ENCODE measurements at regions not wholly inside any gene's neighbourhood (a gene's known extent, or its start where the extent isn't known, plus 50 kb on each side); places are given as distances from the start of the nearest gene placed in this dataset.

GRCh38 chr6:153599901-153600300 lies 439.1 kb upstream of the OPRM1 start:
- TF ChIP-seq CTCF (IDR thresholded peaks at IDR 0.05; ENCODE audit: partially characterized antibody, unreplicated experiment): no peak
- Mint-ChIP-seq H3K27me3 (ENCODE audit: unreplicated experiment) (no peaks in the 10 kb centered on the region), H3K36me3 (ENCODE audit: unreplicated experiment) (no peaks in the 10 kb centered on the region), H3K4me3 (ENCODE audit: unreplicated experiment) (no peak overlapping the region), H3K27ac (ENCODE audit: unreplicated experiment) (no peak overlapping the region), H3K4me1 (ENCODE audit: low read depth, unreplicated experiment) (no peaks in the 10 kb centered on the region), H3K9me3 (ENCODE audit: unreplicated experiment) (peaks cover 2% of the 10 kb centered on the region)
- DNase-seq: no peak

GRCh38 chr6:153595903-153596302 lies 443.1 kb upstream of the OPRM1 start:
- Mint-ChIP-seq H3K4me3 (ENCODE audit: unreplicated experiment) (no peak overlapping the region), H3K4me1 (ENCODE audit: low read depth, unreplicated experiment) (no peaks in the 10 kb centered on the region), H3K27me3 (ENCODE audit: unreplicated experiment) (no peaks in the 10 kb centered on the region), H3K36me3 (ENCODE audit: unreplicated experiment) (no peaks in the 10 kb centered on the region), H3K9me3 (ENCODE audit: unreplicated experiment) (no peaks in the 10 kb centered on the region), H3K27ac (ENCODE audit: unreplicated experiment) (no peak overlapping the region)
- DNase-seq: no peak
- no peak for TF ChIP-seq CTCF (IDR thresholded peaks at IDR 0.05; ENCODE audit: partially characterized antibody, unreplicated experiment)

- Mint-ChIP-seq H3K27ac (ENCODE audit: unreplicated experiment) (no peak overlapping the region), H3K9me3 (ENCODE audit: unreplicated experiment) (no peaks in the 10 kb centered on the region), H3K36me3 (ENCODE audit: unreplicated experiment) (no peaks in the 10 kb centered on the region), H3K4me3 (ENCODE audit: unreplicated experiment) (no peak overlapping the region), H3K27me3 (ENCODE audit: unreplicated experiment) (no peaks in the 10 kb centered on the region), H3K4me1 (ENCODE audit: low read depth, unreplicated experiment) (no peaks in the 10 kb centered on the region)
- no peak for TF ChIP-seq CTCF (IDR thresholded peaks at IDR 0.05; ENCODE audit: partially characterized antibody, unreplicated experiment)
- DNase-seq: no peak
These were observed 444.2 kb upstream of the OPRM1 start for GRCh38 chr6:153594871-153595270.

- H3K36me3 Mint-ChIP-seq (ENCODE audit: unreplicated experiment): no peaks in the 10 kb centered on the region
- H3K4me1 Mint-ChIP-seq (ENCODE audit: low read depth, unreplicated experiment): no peaks in the 10 kb centered on the region
- H3K9me3 Mint-ChIP-seq (ENCODE audit: unreplicated experiment): no peaks in the 10 kb centered on the region
- H3K27me3 Mint-ChIP-seq (ENCODE audit: unreplicated experiment): no peaks in the 10 kb centered on the region
- H3K27ac Mint-ChIP-seq (ENCODE audit: unreplicated experiment): no peak overlapping the region
- no peak for DNase-seq
- H3K4me3 Mint-ChIP-seq (ENCODE audit: unreplicated experiment): no peak overlapping the region
- TF ChIP-seq CTCF (IDR thresholded peaks at IDR 0.05; ENCODE audit: partially characterized antibody, unreplicated experiment): no peak
These were observed 447.9 kb upstream of the OPRM1 start for GRCh38 chr6:153591159-153591558.

- no peaks in the 10 kb centered on the region for H3K4me1 Mint-ChIP-seq (ENCODE audit: low read depth, unreplicated experiment)
- no peak for TF ChIP-seq CTCF (IDR thresholded peaks at IDR 0.05; ENCODE audit: partially characterized antibody, unreplicated experiment)
- no peaks in the 10 kb centered on the region for H3K27me3 Mint-ChIP-seq (ENCODE audit: unreplicated experiment)
- no peak for DNase-seq
- H3K27ac Mint-ChIP-seq (ENCODE audit: unreplicated experiment): no peak overlapping the region
- H3K36me3 Mint-ChIP-seq (ENCODE audit: unreplicated experiment): no peaks in the 10 kb centered on the region
- H3K4me3 Mint-ChIP-seq (ENCODE audit: unreplicated experiment): no peak overlapping the region
- no peaks in the 10 kb centered on the region for H3K9me3 Mint-ChIP-seq (ENCODE audit: unreplicated experiment)
These were observed 448.6 kb upstream of the OPRM1 start for GRCh38 chr6:153590411-153590810.
